GM12878 (cell line): ENCODE measurements at regions not wholly inside any gene's neighbourhood (a gene's known extent, or its start where the extent isn't known, plus 50 kb on each side); places are given as distances from the start of the nearest gene placed in this dataset.

Source experiments
- ATAC-seq: fragments of 200-7000 bp; cut with Tn5 transposase; 3 replicates; pipeline ENCODE4 v1.9.1; 2020; ENCODE audit warnings: mild to moderate bottlenecking, moderate library complexity
- BruUV-seq: library from RNA; stranded (reverse); fragments of 400-500 nt; replicated peaks from 2 replicates; lab custom pipeline; 2021; lab: Mats Ljungman, UMichigan
- CTCF ChIA-PET: fragments of 300-600 bp; sonication (Branson Sonifier 250); formaldehyde crosslinking; extraction: SDS; loops from one replicate; lab custom pipeline; 2021; ENCODE audit warnings: inconsistent platforms; lab: Yijun Ruan, JAX
- POLR2A ChIA-PET: fragments of 350-600 bp; formaldehyde crosslinking; extraction: SDS; loops from one replicate; lab custom pipeline; 2021; ENCODE audit warnings: inconsistent platforms; lab: Charles Lee
- RAD21 ChIA-PET: fragments of 300-600 bp; sonication (Branson Sonifier 250); formaldehyde crosslinking; loops from one replicate; lab custom pipeline; 2023; ENCODE audit warnings: antibody characterized with exemption; ENCODE audit not compliant: unreplicated experiment; lab: Charles Lee
- SMC1A ChIA-PET: fragments of 300-600 bp; sonication (Branson Sonifier 250); formaldehyde crosslinking; loops from one replicate; lab custom pipeline; 2023; ENCODE audit not compliant: unreplicated experiment, uncharacterized antibody; lab: Charles Lee
- DNase-seq: peaks from one replicate; pipeline ENCODE4 v3.0.0-alpha.2; 2011; ENCODE audit warnings: low read depth, low spot score
- FAIRE-seq: peaks from 3 replicates; lab custom pipeline; 2011; peaks lifted over from hg19 to GRCh38; lab: Jason Lieb, UNC
- H2AFZ ChIP-seq: 2 replicates; pipeline ENCODE4 v1.6.0; 2011; ENCODE audit warnings: low read depth, low read length, control low read depth; ENCODE audit not compliant: control insufficient read depth
- H3K27ac ChIP-seq: 2 replicates; pipeline ENCODE4 v1.5.1; 2011; ENCODE audit warnings: control low read depth; ENCODE audit not compliant: control insufficient read depth, insufficient read depth
- H3K27me3 ChIP-seq, 2 experiments: replicated peaks in 1 of 2; 2 replicates each; pipeline versions ENCODE4 v1.6.0 to v1.6.1; 2011; ENCODE audit warnings: low read length in 1 of 2; ENCODE audit not compliant: control insufficient read depth in 2 of 2, insufficient read depth in 2 of 2
- H3K36me3 ChIP-seq, 2 experiments: 2 replicates each; pipeline ENCODE4 v1.5.1; 2011; ENCODE audit warnings: low read length in 1 of 2; ENCODE audit not compliant: control insufficient read depth in 2 of 2, insufficient read depth in 2 of 2
- H3K4me1 ChIP-seq: 2 replicates; pipeline ENCODE4 v1.6.1; 2011; ENCODE audit warnings: mild to moderate bottlenecking, low read length, moderate library complexity, mixed read lengths; ENCODE audit not compliant: control insufficient read depth, insufficient read depth
- H3K4me2 ChIP-seq: 2 replicates; pipeline ENCODE4 v1.6.0; 2011; ENCODE audit warnings: control low read depth; ENCODE audit not compliant: control insufficient read depth, insufficient read depth
- H3K4me3 ChIP-seq: fragments of 200-600 bp; sonication (generic); 2 replicates; pipeline ENCODE4 v1.5.1; 2016
- H3K79me2 ChIP-seq: 2 replicates; pipeline ENCODE4 v1.6.0; 2011; ENCODE audit warnings: low read length; ENCODE audit not compliant: control insufficient read depth, insufficient read depth
- H3K9ac ChIP-seq: 2 replicates; pipeline ENCODE4 v1.8.0; 2011; ENCODE audit warnings: low read length, control low read depth, mixed read lengths; ENCODE audit not compliant: control insufficient read depth, insufficient read depth
- H3K9me3 ChIP-seq: replicated peaks from 3 replicates; pipeline ENCODE4 v1.5.1; 2011; ENCODE audit warnings: mild to moderate bottlenecking, low read length; ENCODE audit not compliant: control insufficient read depth, insufficient read depth
- H4K20me1 ChIP-seq: 2 replicates; pipeline ENCODE4 v1.6.0; 2011; ENCODE audit not compliant: control insufficient read depth, insufficient read depth
- EGR1 ChIP-seq, 2 experiments: IDR thresholded peaks; 1 replicate in 1 of 2; 2 replicates in 1 of 2; pipeline ENCODE4 v1.6.1; 2011 to 2012; ENCODE audit warnings: low read depth in 2 of 2, low read length in 2 of 2, borderline replicate concordance in 1 of 2, mild to moderate bottlenecking in 1 of 2, moderate library complexity in 1 of 2
- FOXM1 ChIP-seq: IDR thresholded peaks from 2 replicates; pipeline ENCODE4 v1.6.1; 2012; ENCODE audit warnings: low read depth, mild to moderate bottlenecking, inconsistent platforms, low read length, moderate library complexity
- HDGF ChIP-seq: fragments of 450-650 bp; IDR thresholded peaks from 2 replicates; pipeline ENCODE4 v1.6.1; 2016; ENCODE audit warnings: antibody characterized with exemption
- MYC ChIP-seq: IDR thresholded peaks from 2 replicates; pipeline ENCODE4 v1.6.1; 2011; ENCODE audit warnings: mild to moderate bottlenecking, low read length, moderate library complexity, inconsistent platforms; ENCODE audit not compliant: insufficient read depth, insufficient replicate concordance, insufficient read length, severe bottlenecking
- NR2F1 ChIP-seq: fragments of 450-650 bp; conservative IDR thresholded peaks from 2 replicates; pipeline ENCODE4 v1.6.1; 2017; ENCODE audit warnings: mild to moderate bottlenecking
- POLR2AphosphoS5 ChIP-seq: IDR thresholded peaks from 2 replicates; pipeline ENCODE4 v1.6.1; 2011; ENCODE audit warnings: mild to moderate bottlenecking, low read length, inconsistent platforms
- RAD51 ChIP-seq: fragments of 450-650 bp; IDR thresholded peaks from 2 replicates; pipeline ENCODE4 v1.6.1; 2016; ENCODE audit warnings: moderate library complexity, mild to moderate bottlenecking, inconsistent platforms
- WRNIP1 ChIP-seq: IDR thresholded peaks from 2 replicates; pipeline ENCODE4 v1.6.1; 2011; ENCODE audit warnings: low read depth, low read length, improper control_type of control experiment, borderline replicate concordance
- ZZZ3 ChIP-seq: IDR thresholded peaks from 2 replicates; pipeline ENCODE4 v1.6.1; 2011; ENCODE audit warnings: low read depth; ENCODE audit not compliant: control insufficient read depth, insufficient read length
- WGBS: methylation state at CpG from one replicate; pipeline ENCODE4 v1.1.6; 2016; ENCODE audit warnings: low lambda C conversion rate; ENCODE audit not compliant: insufficient replicate concordance, insufficient coverage; ENCODE audit errors: missing lambda C conversion rate; 5-methylcytosine and 5-hydroxymethylcytosine counted together
- in situ Hi-C: fragments of 300-500 bp; cut with MboI; formaldehyde crosslinking; loops from 9 replicates; pipeline ENCODE4 v1.14.3; 2018; ENCODE audit warnings: mixed read lengths
- intact Hi-C: fragments of 100-400 bp; cut with micrococcal nuclease; formaldehyde crosslinking; loops from one replicate; pipeline ENCODE4 v1.14.2; 2022; ENCODE audit not compliant: unreplicated experiment

- Histone ChIP-seq H3K79me2 (no peaks in the 10 kb centered on the region), H3K4me1 (no peaks in the 10 kb centered on the region), H2AFZ (no peak overlapping the region; the same call in 1 of the 2 replicates), H3K4me2 (0 out of 2 replicates have a peak overlapping the region, but pooled peaks have one; percentile 3), H3K9ac (no peak overlapping the region), H3K27ac (no peak overlapping the region), H3K9me3 (no peaks in the 10 kb centered on the region), H3K4me3 (no peak overlapping the region), H3K36me3 (no peaks in the 10 kb centered on the region), H4K20me1 (no peaks in the 10 kb centered on the region), H3K27me3 (no peaks in the 10 kb centered on the region)
- CTCF ChIA-PET = no interaction called here
- DNase-seq (no peak), ATAC-seq (no peak), FAIRE-seq (no peak)
- POLR2A ChIA-PET = interaction anchor here (1.5 kb wide), 1 partner anchor 10 kb away, joined by 4 read pairs; no protein-coding TSS in a partner anchor
- intact Hi-C loops (no loop called here), in situ Hi-C loops (no loop called here)
- TF ChIP-seq MYC = no peak
- no peak for TF ChIP-seq NR2F1
- TF ChIP-seq POLR2AphosphoS5 = no peak
- no peak for TF ChIP-seq RAD51
- SMC1A ChIA-PET = interaction anchor here (1.1 to 3.6 kb wide), 3 partner anchors 11 to 112 kb away, joined by 3 to 12 read pairs (median 3); partner anchors contain the start of gene CITED2
- RAD21 ChIA-PET = no interaction called here
- no TSS peak for BruUV-seq
Observed at GRCh38 chr6:139486476-139486799, 112.0 kb upstream of the CITED2 start.

DNA sequence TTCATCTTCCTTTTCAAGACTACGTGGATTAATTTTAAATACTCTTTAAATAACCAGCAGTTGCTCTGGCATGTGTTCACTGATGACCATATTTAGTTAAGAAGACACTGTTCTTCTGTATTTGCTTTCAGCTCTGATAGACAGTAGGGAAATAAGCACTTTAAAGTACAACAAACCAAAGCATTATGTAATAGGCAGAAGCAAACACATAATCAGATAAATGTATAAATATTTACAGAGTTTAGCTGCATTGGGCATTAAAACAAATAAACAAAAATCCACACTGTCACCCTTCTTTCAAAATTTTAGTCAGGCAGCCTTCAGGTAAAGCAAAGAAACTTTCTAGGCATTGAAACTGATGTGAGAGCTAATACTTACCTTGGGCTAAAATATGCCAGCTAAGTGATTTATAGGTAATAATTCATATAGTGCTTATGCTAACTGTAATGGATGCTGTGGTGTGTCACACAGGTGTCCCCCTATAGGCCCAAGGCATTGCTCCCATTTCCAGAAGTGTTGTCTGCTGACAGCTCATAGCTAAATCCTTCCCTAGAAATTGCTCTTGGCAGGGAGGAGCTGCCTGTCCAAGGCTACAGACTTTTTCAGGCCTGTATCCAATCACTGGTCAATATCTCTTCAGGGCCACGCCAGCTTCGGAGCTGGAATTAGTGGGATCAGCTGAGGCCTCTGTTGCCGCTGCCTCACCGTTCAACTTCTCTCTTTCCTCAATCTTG lies 111.5 kb upstream of the CITED2 start:
- H3K79me2 ChIP-seq = no peaks in the 10 kb centered on the region
- TF ChIP-seq HDGF (no peak), WRNIP1 (no peak), ZZZ3 (no peak), FOXM1 (no peak), EGR1 (IDR thresholded peaks at IDR 0.05; ENCODE audit: borderline replicate concordance in 1 of 2, low read depth in 2 of 2, low read length in 2 of 2) (no peak)
- no peak overlapping the region; the same call in 1 of the 2 replicates for H2AFZ ChIP-seq
- no peaks in the 10 kb centered on the region for H3K9me3 ChIP-seq
- WGBS = 76% methylated on average over 5 of the region's 5 CpGs
- no peak overlapping the region for H3K4me3 ChIP-seq
- ATAC-seq = no peak
- no peaks in the 10 kb centered on the region for H4K20me1 ChIP-seq
- no peak overlapping the region for H3K4me2 ChIP-seq
- no peaks in the 10 kb centered on the region for H3K36me3 ChIP-seq
- ChIA-PET CTCF (interaction anchor here (0.9 kb wide), 1 partner anchor 24 kb away, joined by 3 read pairs; no protein-coding TSS in a partner anchor), RAD21 (no interaction called here), POLR2A (interaction anchor here (1.5 kb wide), 1 partner anchor 10 kb away, joined by 4 read pairs; no protein-coding TSS in a partner anchor), SMC1A (interaction anchor here (1.1 to 3.6 kb wide), 4 partner anchors 11 to 111 kb away, joined by 3 to 12 read pairs (median 3); partner anchors contain the start of gene CITED2)
- no peak overlapping the region for H3K9ac ChIP-seq
- no peaks in the 10 kb centered on the region for H3K4me1 ChIP-seq
- no peak overlapping the region for H3K27ac ChIP-seq
- no TSS peak for BruUV-seq
- no peak for FAIRE-seq
- intact Hi-C loops = no loop called here
- in situ Hi-C loops = no loop called here
- DNase-seq = no peak
- H3K27me3 ChIP-seq = no peaks in the 10 kb centered on the region
